Dermis microvascular lymphatic vessel endothelial cell (primary cell): ENCODE measurements at regions not wholly inside any gene's neighbourhood (a gene's known extent, or its start where the extent isn't known, plus 50 kb on each side); places are given as distances from the start of the nearest gene placed in this dataset.
"Not testable (repeated sequence)": the region's sequence is repeated elsewhere in the genome, so short reads cannot be mapped to it uniquely, and the experiment has no call there.

Experiments
- DNase-seq, 2 donors: peaks; one replicate each; pipeline versions ENCODE4 v3.0.0 to v3.0.0-alpha.2; 2010; ENCODE audit warnings: low read depth in 2 of 2

- DNase-seq: no peak
Observed at GRCh38 chr6:135703621-135704020, 147.9 kb upstream of the PDE7B start.

GRCh38 chr6:135707426-135707825, 144.1 kb upstream of the PDE7B start:
- no peak for DNase-seq

- DNase-seq: no peak
Observed at GRCh38 chr6:135710042-135710441, 141.5 kb upstream of the PDE7B start.

GRCh38 chr6:135722190-135722589, 129.3 kb upstream of the PDE7B start:
- DNase-seq: peak in 1 of 2 donors; percentile 8

GRCh38 chr6:135722679-135723078, 128.8 kb upstream of the PDE7B start:
- peak in 1 of 2 donors; percentile 56 for DNase-seq

GRCh38 chr6:135728589-135728988, 122.9 kb upstream of the PDE7B start:
- no peak for DNase-seq

GRCh38 chr6:135731116-135731515, 120.4 kb upstream of the PDE7B start:
- no peak for DNase-seq

- DNase-seq: not testable (repeated sequence)
Observed at GRCh38 chr6:135736351-135736750, 115.2 kb upstream of the PDE7B start.

- no peak for DNase-seq
Observed at GRCh38 chr6:135738636-135739035, 112.9 kb upstream of the PDE7B start.

GRCh38 chr6:135739288-135739687, 112.2 kb upstream of the PDE7B start:
- peak in 1 of 2 donors; percentile 12 for DNase-seq

GRCh38 chr6:135740580-135740979, 110.9 kb upstream of the PDE7B start:
- no peak for DNase-seq

- no peak for DNase-seq
Observed at GRCh38 chr6:135743476-135743875, 108.0 kb upstream of the PDE7B start.

GRCh38 chr6:135748189-135748588, 103.3 kb upstream of the PDE7B start:
- DNase-seq: no peak

GRCh38 chr6:135750081-135750480, 101.4 kb upstream of the PDE7B start:
- DNase-seq: peak; percentile 4 to 32

- DNase-seq: peak in 1 of 2 donors; percentile 0
Observed at GRCh38 chr6:135753196-135753595, 98.3 kb upstream of the PDE7B start.

GRCh38 chr6:135759831-135760230, 91.7 kb upstream of the PDE7B start:
- DNase-seq: peak in 1 of 2 donors; percentile 3

GRCh38 chr6:135774006-135774405, 77.5 kb upstream of the PDE7B start:
- no peak for DNase-seq

- no peak for DNase-seq
Observed at GRCh38 chr6:135779213-135779612, 72.3 kb upstream of the PDE7B start.

- DNase-seq: no peak
Observed at GRCh38 chr6:135780326-135780725, 71.2 kb upstream of the PDE7B start.

- no peak for DNase-seq
Observed at GRCh38 chr6:135782546-135782945, 69.0 kb upstream of the PDE7B start.

GRCh38 chr6:135784507-135784906, 67.0 kb upstream of the PDE7B start:
- DNase-seq: no peak

- no peak for DNase-seq
Observed at GRCh38 chr6:135789375-135790050, 62.0 kb upstream of the PDE7B start.

GRCh38 chr6:135791441-135791840, 60.1 kb upstream of the PDE7B start:
- no peak for DNase-seq
